H9 (cell line): ENCODE measurements at regions not wholly inside any gene's neighbourhood (a gene's known extent, or its start where the extent isn't known, plus 50 kb on each side); places are given as distances from the start of the nearest gene placed in this dataset.

Experiments used
- DNase-seq: peaks from one replicate; pipeline ENCODE4 v3.0.0-alpha.2; 2017
- H2AFZ ChIP-seq: one replicate; pipeline ENCODE4 v1.6.1; 2013; ENCODE audit warnings: mild to moderate bottlenecking, low read length, control low read depth, moderate library complexity
- H2AK5ac ChIP-seq: 2 replicates; pipeline ENCODE4 v1.6.1; 2013; ENCODE audit warnings: low read length, control low read depth, mixed read lengths; ENCODE audit not compliant: insufficient read length
- H2BK120ac ChIP-seq: one replicate; pipeline ENCODE4 v1.6.1; 2013; ENCODE audit warnings: low read depth, mild to moderate bottlenecking, low read length, control low read depth, inconsistent platforms; ENCODE audit not compliant: poor library complexity, severe bottlenecking
- H2BK12ac ChIP-seq: 2 replicates; pipeline ENCODE4 v1.6.1; 2013; ENCODE audit warnings: low read length, control low read depth, mixed read lengths, low read depth; ENCODE audit not compliant: insufficient read length
- H2BK15ac ChIP-seq: 2 replicates; pipeline ENCODE4 v1.6.1; 2013; ENCODE audit warnings: low read depth, low read length, control low read depth
- H2BK20ac ChIP-seq: one replicate; pipeline ENCODE4 v1.6.1; 2013; ENCODE audit warnings: low read depth, mild to moderate bottlenecking, low read length, control low read depth, inconsistent platforms; ENCODE audit not compliant: poor library complexity, severe bottlenecking
- H2BK5ac ChIP-seq: 2 replicates; pipeline ENCODE4 v1.6.1; 2013; ENCODE audit warnings: low read length, control low read depth, mixed read lengths; ENCODE audit not compliant: insufficient read length
- H3K14ac ChIP-seq: 2 replicates; pipeline ENCODE4 v1.6.1; 2013; ENCODE audit warnings: low read length, control low read depth; ENCODE audit not compliant: insufficient read depth
- H3K18ac ChIP-seq: 2 replicates; pipeline ENCODE4 v1.6.1; 2013; ENCODE audit warnings: low read depth, mild to moderate bottlenecking, mixed read lengths, low read length, control low read depth; ENCODE audit not compliant: insufficient read length
- H3K23ac ChIP-seq: 2 replicates; pipeline ENCODE4 v1.6.1; 2013; ENCODE audit warnings: low read length, control low read depth, mixed read lengths, low read depth; ENCODE audit not compliant: insufficient read length
- H3K23me2 ChIP-seq: 2 replicates; pipeline ENCODE4 v1.6.1; 2013; ENCODE audit warnings: low read depth, mild to moderate bottlenecking, mixed read lengths, low read length, control low read depth; ENCODE audit not compliant: insufficient read length, poor library complexity, severe bottlenecking
- H3K27ac ChIP-seq: 2 replicates; pipeline ENCODE4 v1.5.1; 2013; ENCODE audit warnings: low read length, control low read depth, mixed read lengths, low read depth; ENCODE audit not compliant: insufficient read length
- H3K27me3 ChIP-seq: 2 replicates; pipeline ENCODE4 v1.6.1; 2013; ENCODE audit warnings: low read length, control low read depth, inconsistent platforms; ENCODE audit not compliant: insufficient read depth
- H3K4ac ChIP-seq: 2 replicates; pipeline ENCODE4 v1.6.1; 2013; ENCODE audit warnings: low read depth, mild to moderate bottlenecking, control low read depth, inconsistent platforms, low read length, moderate library complexity
- H3K4me1 ChIP-seq: 2 replicates; pipeline ENCODE4 v1.6.1; 2013; ENCODE audit warnings: low read length, control low read depth, inconsistent platforms; ENCODE audit not compliant: insufficient read depth
- H3K4me2 ChIP-seq: 2 replicates; pipeline ENCODE4 v1.6.1; 2013; ENCODE audit warnings: low read length, control low read depth, mixed read lengths; ENCODE audit not compliant: insufficient read length, insufficient read depth
- H3K56ac ChIP-seq: 2 replicates; pipeline ENCODE4 v1.6.1; 2013; ENCODE audit warnings: low read depth, mild to moderate bottlenecking, mixed read lengths, low read length, control low read depth; ENCODE audit not compliant: insufficient read length
- H3K79me1 ChIP-seq: 2 replicates; pipeline ENCODE4 v1.6.1; 2013; ENCODE audit warnings: low read depth, mild to moderate bottlenecking, moderate library complexity, low read length, control low read depth, inconsistent platforms; ENCODE audit not compliant: insufficient read depth, poor library complexity, severe bottlenecking
- H3K79me2 ChIP-seq: 2 replicates; pipeline ENCODE4 v1.6.1; 2013; ENCODE audit warnings: low read length, control low read depth, inconsistent platforms; ENCODE audit not compliant: insufficient read depth
- H3K9ac ChIP-seq: 2 replicates; pipeline ENCODE4 v1.6.1; 2013; ENCODE audit warnings: low read length, control low read depth, mixed read lengths; ENCODE audit not compliant: insufficient read length; ENCODE audit errors: extremely low read depth
- H3K9me3 ChIP-seq: one replicate; pipeline ENCODE4 v1.6.1; 2013; ENCODE audit warnings: low read depth, low read length, inconsistent platforms; ENCODE audit not compliant: control insufficient read depth
- H3T11ph ChIP-seq: one replicate; pipeline ENCODE4 v1.6.1; 2013; ENCODE audit warnings: mild to moderate bottlenecking, low read length, control low read depth, inconsistent platforms
- H4K20me1 ChIP-seq: one replicate; pipeline ENCODE4 v1.6.1; 2013; ENCODE audit not compliant: control insufficient read depth, insufficient read length, insufficient read depth
- H4K5ac ChIP-seq: 2 replicates; pipeline ENCODE4 v1.6.1; 2013; ENCODE audit warnings: low read depth, mild to moderate bottlenecking, mixed read lengths, low read length, control low read depth; ENCODE audit not compliant: insufficient read length
- H4K8ac ChIP-seq: replicated peaks from 2 replicates; pipeline ENCODE4 v1.6.1; 2013; ENCODE audit warnings: low read length, control low read depth, mixed read lengths, low read depth; ENCODE audit not compliant: insufficient read length
- H4K91ac ChIP-seq: 2 replicates; pipeline ENCODE4 v1.6.1; 2013; ENCODE audit warnings: low read depth, mild to moderate bottlenecking, moderate library complexity, mixed read lengths, low read length, control low read depth; ENCODE audit not compliant: insufficient read length
- H3K27ac Mint-ChIP-seq, 3 experiments: 2 replicates in 2 of 3; 3 replicates in 1 of 3; pipeline ENCODE4 v1.8.0; 2020 to 2021; ENCODE audit warnings: mixed read lengths in 3 of 3, mild to moderate bottlenecking in 1 of 3, moderate library complexity in 1 of 3
- H3K27me3 Mint-ChIP-seq: 2 replicates; pipeline ENCODE4 v1.8.0; 2021; ENCODE audit warnings: low read depth, mild to moderate bottlenecking, moderate library complexity, mixed read lengths
- H3K36me3 Mint-ChIP-seq, 3 experiments: 2 replicates in 2 of 3; 3 replicates in 1 of 3; pipeline ENCODE4 v1.8.0; 2020 to 2021; ENCODE audit warnings: low read depth in 3 of 3, mixed read lengths in 3 of 3; ENCODE audit not compliant: insufficient read depth in 1 of 3
- H3K4me1 Mint-ChIP-seq, 2 experiments: 2 replicates each; pipeline ENCODE4 v1.8.0; 2020; ENCODE audit warnings: mixed read lengths in 2 of 2
- H3K4me3 Mint-ChIP-seq, 2 experiments: 2 replicates in 1 of 2; 3 replicates in 1 of 2; pipeline ENCODE4 v1.8.0; 2020 to 2021; ENCODE audit warnings: mild to moderate bottlenecking in 2 of 2, mixed read lengths in 2 of 2, moderate library complexity in 1 of 2
- H3K9me3 Mint-ChIP-seq, 2 experiments: 2 replicates in 1 of 2; 3 replicates in 1 of 2; pipeline ENCODE4 v1.8.0; 2020; ENCODE audit warnings: mild to moderate bottlenecking in 2 of 2, mixed read lengths in 2 of 2, moderate library complexity in 1 of 2
- CTCF ChIP-seq: fragments of 200-600 bp; sonication (generic); conservative IDR thresholded peaks from 3 replicates; pipeline ENCODE4 v1.8.0; 2021; ENCODE audit warnings: antibody characterized with exemption, mild to moderate bottlenecking

GRCh38 chr11:27914080-27914479, 193.9 kb downstream of the KIF18A start:
- Histone ChIP-seq H3K9me3 (no peaks in the 10 kb centered on the region), H3K4ac (no peak overlapping the region), H3K27ac (no peak overlapping the region), H3K79me2 (no peaks in the 10 kb centered on the region), H3K23me2 (no peaks in the 10 kb centered on the region), H4K20me1 (no peaks in the 10 kb centered on the region), H3K56ac (no peak overlapping the region), H2AFZ (no peak overlapping the region), H2BK12ac (no peak overlapping the region), H3K18ac (no peak overlapping the region), H2BK20ac (no peak overlapping the region), H2BK120ac (no peak overlapping the region), H4K5ac (no peak overlapping the region), H3T11ph (no peak overlapping the region), H2BK15ac (no peak overlapping the region), H3K4me2 (no peak overlapping the region), H3K4me1 (no peaks in the 10 kb centered on the region), H3K23ac (no peak overlapping the region), H3K14ac (no peak overlapping the region), H3K9ac (no peak overlapping the region), H3K27me3 (no peaks in the 10 kb centered on the region), H2AK5ac (no peak overlapping the region), H4K8ac (no peak overlapping the region), H2BK5ac (no peak overlapping the region), H4K91ac (no peak overlapping the region), H3K79me1 (no peaks in the 10 kb centered on the region)
- Mint-ChIP-seq H3K9me3 (no peaks in the 10 kb centered on the region), H3K27me3 (peaks cover 3% of the 10 kb centered on the region; the same call in 1 of the 2 replicates), H3K4me3 (no peak overlapping the region), H3K36me3 (no peaks in the 10 kb centered on the region), H3K27ac (no peak overlapping the region), H3K4me1 (peaks cover 3 to 18% of the 10 kb centered on the region in 2 experiments)
- DNase-seq = no peak
- TF ChIP-seq CTCF = no peak
